GM23248 (cell line): ENCODE measurements at regions not wholly inside any gene's neighbourhood (a gene's known extent, or its start where the extent isn't known, plus 50 kb on each side); places are given as distances from the start of the nearest gene placed in this dataset.

ENCODE experiments used
- DNase-seq: peaks from one replicate; pipeline ENCODE4 v3.0.0-alpha.2; 2015
- H2AFZ ChIP-seq: fragments of 200-600 bp; sonication (generic); 2 replicates; pipeline ENCODE4 v1.6.1; 2016; ENCODE audit warnings: antibody characterized with exemption
- H3F3A ChIP-seq: fragments of 200-600 bp; sonication (generic); 2 replicates; pipeline ENCODE4 v1.6.1; 2016; ENCODE audit warnings: mild to moderate bottlenecking, antibody characterized with exemption, mixed run types; ENCODE audit not compliant: insufficient read depth
- H3K27ac ChIP-seq: fragments of 200-600 bp; sonication (generic); 2 replicates; pipeline ENCODE4 v1.5.1; 2016; ENCODE audit warnings: mild to moderate bottlenecking
- H3K27me3 ChIP-seq: fragments of 200-600 bp; sonication (generic); replicated peaks from 2 replicates; pipeline ENCODE4 v1.6.1; 2016; ENCODE audit warnings: mild to moderate bottlenecking; ENCODE audit not compliant: insufficient read depth
- H3K36me3 ChIP-seq: fragments of 200-600 bp; sonication (generic); 2 replicates; pipeline ENCODE4 v1.6.1; 2016; ENCODE audit warnings: low read depth, mild to moderate bottlenecking
- H3K4me1 ChIP-seq: fragments of 200-600 bp; sonication (generic); 2 replicates; pipeline ENCODE4 v1.6.1; 2016; ENCODE audit warnings: mild to moderate bottlenecking; ENCODE audit not compliant: insufficient read depth
- H3K4me2 ChIP-seq: fragments of 200-600 bp; sonication (generic); one replicate; pipeline ENCODE4 v1.6.1; 2016; ENCODE audit warnings: mild to moderate bottlenecking; ENCODE audit not compliant: unreplicated experiment
- H3K4me3 ChIP-seq: fragments of 200-600 bp; sonication (generic); 2 replicates; pipeline ENCODE4 v1.5.1; 2016; ENCODE audit warnings: mild to moderate bottlenecking
- H3K79me2 ChIP-seq: fragments of 200-600 bp; sonication (generic); 2 replicates; pipeline ENCODE4 v1.6.1; 2016; ENCODE audit warnings: mild to moderate bottlenecking; ENCODE audit not compliant: insufficient read depth
- H3K9ac ChIP-seq: fragments of 200-600 bp; sonication (generic); 2 replicates; pipeline ENCODE4 v1.6.1; 2016; ENCODE audit warnings: mild to moderate bottlenecking
- H3K9me2 ChIP-seq: fragments of 200-600 bp; sonication (generic); 2 replicates; pipeline ENCODE4 v1.6.1; 2016; ENCODE audit warnings: mixed run types, mild to moderate bottlenecking, moderate library complexity; ENCODE audit not compliant: insufficient read depth
- H3K9me3 ChIP-seq: fragments of 200-600 bp; sonication (generic); one replicate; pipeline ENCODE4 v1.6.1; 2017; ENCODE audit warnings: low read depth
- H4K20me1 ChIP-seq: fragments of 200-600 bp; sonication (generic); 2 replicates; pipeline ENCODE4 v1.6.0; 2016; ENCODE audit not compliant: insufficient read depth
- EZH2 ChIP-seq: fragments of 200-600 bp; sonication (generic); IDR thresholded peaks from 2 replicates; pipeline ENCODE4 v1.6.1; 2018; ENCODE audit warnings: antibody characterized with exemption, mild to moderate bottlenecking; ENCODE audit not compliant: insufficient read depth, poor library complexity, severe bottlenecking
- EZH2phosphoT487 ChIP-seq: fragments of 200-600 bp; sonication (generic); IDR thresholded peaks from 2 replicates; pipeline ENCODE4 v1.6.1; 2018; ENCODE audit warnings: antibody characterized with exemption, moderate library complexity, mild to moderate bottlenecking, low read depth; ENCODE audit not compliant: insufficient read depth
- WGBS, 2 experiments: methylation state at CpG; one replicate each; pipeline ENCODE4 v1.1.6; 2015 to 2017; ENCODE audit warnings: low lambda C conversion rate in 2 of 2, low coverage in 1 of 2; ENCODE audit errors: missing lambda C conversion rate in 2 of 2; 5-methylcytosine and 5-hydroxymethylcytosine counted together
- in situ Hi-C: fragments of 300-500 bp; cut with MboI; formaldehyde crosslinking; loops from 2 replicates; pipeline ENCODE4 v1.15.0; 2020

DNA sequence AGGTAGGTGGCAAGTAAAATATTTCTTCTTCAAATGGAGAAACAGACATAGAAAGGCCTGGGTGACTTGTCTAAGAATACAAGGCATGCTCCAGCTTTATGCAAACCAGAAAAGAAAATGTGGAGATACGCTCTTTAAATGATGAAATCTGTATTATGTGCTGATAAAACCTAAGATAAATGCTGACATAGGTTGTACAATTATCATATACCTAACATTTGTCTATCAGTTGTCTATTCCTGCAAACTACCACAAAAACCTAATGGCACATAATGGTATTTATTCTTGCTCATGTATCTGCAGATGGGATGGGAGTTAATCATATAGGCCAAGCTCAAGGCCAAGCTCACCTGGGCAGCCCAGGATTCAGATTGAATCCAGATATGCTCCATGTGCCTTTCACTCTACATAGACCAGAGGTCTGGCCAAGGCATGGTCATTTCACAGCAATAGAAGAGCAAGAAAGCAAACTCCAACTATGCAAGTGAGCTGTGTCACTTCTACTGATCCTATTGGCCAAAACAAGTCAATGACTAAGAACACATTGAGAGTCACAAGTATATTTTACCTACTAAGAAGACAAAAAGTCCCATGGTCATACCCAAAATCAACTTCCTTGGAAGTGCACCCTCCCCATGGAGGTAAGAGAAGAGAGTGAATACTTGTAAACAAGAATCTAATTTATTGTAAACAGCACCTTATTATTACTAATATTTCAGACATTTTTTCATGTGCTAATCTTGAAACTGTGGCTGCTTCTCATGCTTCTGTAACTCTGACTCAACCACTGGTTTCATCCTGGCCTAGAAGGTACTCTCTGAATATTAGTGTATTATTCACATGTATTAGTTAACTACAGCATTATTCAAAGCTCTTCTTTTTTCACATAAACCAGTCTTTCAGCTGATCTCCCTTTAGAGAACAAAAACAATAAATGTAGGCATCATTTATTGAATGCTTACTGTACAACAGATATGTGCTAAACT lies 270.7 kb upstream of the SOX9 start:
- WGBS, 2 experiments, result 70 to 79% methylated on average over 1 of the region's 1 CpG
- no peaks in the 10 kb centered on the region for H3K79me2 ChIP-seq

DNA sequence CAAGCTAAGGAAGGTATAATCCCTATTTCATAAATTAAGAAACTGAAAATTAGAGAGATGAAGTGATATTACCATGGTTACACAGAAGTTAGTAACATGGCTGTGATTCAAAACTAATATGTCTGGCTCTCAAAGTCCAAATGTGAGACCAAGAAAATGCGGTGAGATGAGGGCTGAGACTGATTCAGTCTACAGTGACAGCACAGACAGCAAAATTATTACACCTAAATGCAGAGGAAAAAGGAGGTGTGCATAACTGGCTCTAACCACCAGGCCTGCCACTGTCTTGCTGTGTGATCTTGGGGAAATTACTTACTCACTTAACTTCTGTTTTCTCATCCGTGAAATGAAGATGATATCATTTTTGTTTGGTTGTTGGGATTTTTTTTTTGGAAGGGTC lies 270.0 kb upstream of the SOX9 start:
- H2AFZ ChIP-seq, result no peak overlapping the region
- no peak for TF ChIP-seq EZH2phosphoT487
- no peak for TF ChIP-seq EZH2
- no peaks in the 10 kb centered on the region for H3K27me3 ChIP-seq
- no peaks in the 10 kb centered on the region for H3F3A ChIP-seq
- WGBS, 2 experiments, result 83 to 85% methylated on average over 2 of the region's 2 CpGs
- in situ Hi-C loops, result no loop called here
- no peaks in the 10 kb centered on the region for H3K36me3 ChIP-seq
- no peaks in the 10 kb centered on the region for H4K20me1 ChIP-seq
- H3K27ac ChIP-seq, result no peak overlapping the region
- H3K9ac ChIP-seq, result no peak overlapping the region
- H3K4me2 ChIP-seq, result no peak overlapping the region
- no peaks in the 10 kb centered on the region for H3K9me3 ChIP-seq
- H3K79me2 ChIP-seq, result no peaks in the 10 kb centered on the region
- no peak overlapping the region for H3K4me3 ChIP-seq
- no peaks in the 10 kb centered on the region for H3K4me1 ChIP-seq
- no peaks in the 10 kb centered on the region for H3K9me2 ChIP-seq
- DNase-seq, result no peak

More for the DNA sequence above, 270.7 kb upstream of the SOX9 start:
- no peaks in the 10 kb centered on the region for H3K36me3 ChIP-seq
- H3F3A ChIP-seq, result no peaks in the 10 kb centered on the region
- no peak overlapping the region for H3K9ac ChIP-seq
- no peaks in the 10 kb centered on the region for H3K4me1 ChIP-seq
- H3K4me3 ChIP-seq, result no peak overlapping the region
- H3K27me3 ChIP-seq, result no peaks in the 10 kb centered on the region
- H3K27ac ChIP-seq, result no peak overlapping the region
- no peak overlapping the region for H2AFZ ChIP-seq
- H3K9me2 ChIP-seq, result no peaks in the 10 kb centered on the region
- DNase-seq, result peak; percentile 28
- TF ChIP-seq EZH2phosphoT487 (no peak), EZH2 (no peak)
- in situ Hi-C loops, result no loop called here
- no peaks in the 10 kb centered on the region for H4K20me1 ChIP-seq
- no peak overlapping the region for H3K4me2 ChIP-seq
- H3K9me3 ChIP-seq, result no peaks in the 10 kb centered on the region

DNA sequence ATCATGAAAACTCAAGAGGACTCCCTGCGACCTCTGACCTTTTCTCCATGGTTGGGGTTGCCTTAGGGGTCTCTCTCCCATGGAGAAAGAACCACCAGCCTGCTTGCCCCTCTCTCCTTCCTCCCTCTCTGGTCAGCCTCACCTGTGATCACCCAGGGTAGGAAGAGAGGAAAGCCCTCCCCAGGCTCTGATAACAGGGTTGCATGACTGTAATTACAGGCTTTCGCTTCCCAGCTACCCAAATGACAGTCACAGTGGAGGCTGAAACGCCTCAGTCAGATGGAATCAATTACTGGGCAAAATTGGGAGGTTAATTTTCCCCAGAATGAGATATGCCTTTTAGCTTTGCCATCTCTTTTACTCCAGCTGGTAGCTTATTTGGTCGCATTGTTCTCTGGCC lies 265.8 kb upstream of the SOX9 start:
- Histone ChIP-seq H3K4me2 (no peak overlapping the region), H3K27ac (no peak overlapping the region), H3K79me2 (no peaks in the 10 kb centered on the region), H3K9me3 (no peaks in the 10 kb centered on the region), H3K9ac (no peak overlapping the region), H3K4me1 (no peaks in the 10 kb centered on the region), H3K9me2 (no peaks in the 10 kb centered on the region), H3K27me3 (no peaks in the 10 kb centered on the region), H3F3A (no peaks in the 10 kb centered on the region), H4K20me1 (no peaks in the 10 kb centered on the region), H3K4me3 (no peak overlapping the region), H2AFZ (no peak overlapping the region), H3K36me3 (no peaks in the 10 kb centered on the region)
- WGBS, 2 experiments, result 36% methylated on average over 4 of the region's 4 CpGs
- TF ChIP-seq EZH2phosphoT487 (no peak), EZH2 (no peak)
- in situ Hi-C loops, result no loop called here
- DNase-seq, result no peak

DNA sequence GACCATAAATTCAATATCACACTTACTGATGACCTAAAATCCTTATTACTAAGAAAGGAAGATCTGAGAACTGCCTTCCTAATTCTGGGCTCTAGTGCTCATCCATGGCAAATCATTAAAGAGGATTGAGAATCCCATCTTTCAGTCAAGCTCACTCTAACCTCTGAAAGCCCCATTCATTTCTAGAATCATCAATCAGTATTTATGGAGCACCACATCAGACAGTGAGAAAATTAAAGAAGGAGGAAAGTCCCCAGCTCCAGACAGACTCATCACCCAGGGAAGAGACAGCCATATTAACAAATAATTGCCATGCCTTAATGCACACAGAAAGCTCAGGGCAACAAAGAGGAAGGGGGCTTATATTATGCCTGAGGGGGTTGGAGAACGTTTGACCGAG lies 256.1 kb upstream of the SOX9 start:
- Histone ChIP-seq H3K9ac (no peak overlapping the region), H3K27me3 (no peaks in the 10 kb centered on the region), H3K79me2 (no peaks in the 10 kb centered on the region), H3K4me1 (no peaks in the 10 kb centered on the region), H2AFZ (no peak overlapping the region), H3K4me2 (no peak overlapping the region), H3K9me2 (no peaks in the 10 kb centered on the region), H3F3A (no peaks in the 10 kb centered on the region), H3K27ac (no peak overlapping the region), H3K36me3 (no peaks in the 10 kb centered on the region), H3K4me3 (no peak overlapping the region), H3K9me3 (no peaks in the 10 kb centered on the region), H4K20me1 (no peaks in the 10 kb centered on the region)
- TF ChIP-seq EZH2 (no peak), EZH2phosphoT487 (no peak)
- 50 to 58% methylated on average over 2 of the region's 2 CpGs for WGBS, 2 experiments
- no peak for DNase-seq
- in situ Hi-C loops, result no loop called here
